NCI-H526 treated with DMSO at 0.1 percent for 48 hours (cell line): ENCODE measurements at regions not wholly inside any gene's neighbourhood (a gene's known extent, or its start where the extent isn't known, plus 50 kb on each side); places are given as distances from the start of the nearest gene placed in this dataset.
"Not testable (repeated sequence)": the region's sequence is repeated elsewhere in the genome, so short reads cannot be mapped to it uniquely, and the experiment has no call there.

ENCODE experiments used
- DNase-seq: peaks from one replicate; lab custom pipeline; 2025; lab: John Stamatoyannopoulos, UW

DNA sequence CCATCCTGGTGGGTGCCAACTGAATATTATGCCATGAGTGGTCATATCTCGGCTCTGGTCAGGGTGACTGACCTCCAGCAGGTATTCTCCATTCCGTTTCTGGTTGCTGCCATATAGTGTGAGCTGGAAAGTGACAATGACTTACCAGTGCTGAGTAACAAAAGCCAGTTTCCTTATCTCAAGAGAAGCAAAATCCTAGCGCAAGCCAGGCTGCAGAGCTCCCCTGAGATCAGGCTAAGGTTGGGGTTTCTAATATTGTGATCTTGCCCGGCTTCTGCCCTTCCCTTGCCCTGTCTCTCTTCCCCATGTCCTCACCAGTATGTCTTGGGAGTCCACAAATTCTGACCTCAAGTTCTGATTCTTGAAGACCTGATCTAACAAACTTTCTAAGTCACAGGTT, 271.3 kb upstream of the SPTLC3 start:
- no peak for DNase-seq

- no peak for DNase-seq
Measured at GRCh38 chr20:12737900-12738299, 270.9 kb upstream of the SPTLC3 start.

DNA sequence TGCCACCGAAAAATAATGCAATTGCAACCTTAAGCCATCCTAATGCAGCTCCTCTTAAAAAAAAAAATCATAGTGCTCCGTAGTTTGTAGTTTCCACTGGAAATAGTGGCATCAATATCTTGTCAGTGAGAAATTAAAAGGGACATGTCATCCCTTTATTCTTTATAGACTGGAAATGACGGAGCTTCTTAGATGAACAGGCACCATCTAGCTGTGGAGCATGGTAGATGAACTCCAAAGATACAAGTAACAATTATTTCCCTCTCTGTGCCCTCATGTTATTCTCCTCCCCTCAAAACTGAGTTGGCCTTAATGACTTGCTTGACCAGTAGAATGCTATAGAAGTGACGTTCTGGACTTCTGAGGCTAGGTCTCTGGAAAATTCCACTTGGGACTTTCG, 268.1 kb upstream of the SPTLC3 start:
- no peak for DNase-seq

- DNase-seq = no peak
Measured at GRCh38 chr20:12744037-12744436, 264.7 kb upstream of the SPTLC3 start.

DNA sequence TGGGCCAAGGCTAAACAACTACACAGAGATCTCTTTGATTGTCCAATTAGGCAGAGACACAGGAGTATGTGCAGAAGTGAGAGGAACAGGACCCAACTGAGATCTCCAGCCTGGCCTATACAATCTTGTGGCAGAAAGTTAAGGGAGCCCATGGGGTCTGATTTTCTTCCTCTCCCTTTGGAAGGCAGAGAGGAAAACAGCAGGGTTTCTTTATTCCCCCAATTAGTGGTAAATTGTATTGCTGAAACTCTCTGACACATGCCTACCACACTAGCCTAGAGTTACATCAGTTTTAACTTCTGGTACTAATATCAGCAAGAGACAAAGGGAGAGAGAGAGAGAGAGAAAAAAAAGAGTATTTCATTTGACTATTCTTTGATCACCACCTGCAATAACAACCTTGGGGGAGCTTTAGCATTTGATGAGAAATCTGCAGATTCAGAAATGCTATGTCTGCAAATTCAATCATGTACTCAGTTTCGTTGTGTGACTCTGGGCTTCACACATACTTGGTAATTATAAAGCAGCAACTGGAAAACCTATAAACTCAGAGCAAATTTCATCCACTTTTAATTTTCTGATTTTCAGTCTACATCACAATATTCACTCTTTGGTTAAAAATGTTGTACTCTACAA, 260.3 kb upstream of the SPTLC3 start:
- no peak for DNase-seq

DNA sequence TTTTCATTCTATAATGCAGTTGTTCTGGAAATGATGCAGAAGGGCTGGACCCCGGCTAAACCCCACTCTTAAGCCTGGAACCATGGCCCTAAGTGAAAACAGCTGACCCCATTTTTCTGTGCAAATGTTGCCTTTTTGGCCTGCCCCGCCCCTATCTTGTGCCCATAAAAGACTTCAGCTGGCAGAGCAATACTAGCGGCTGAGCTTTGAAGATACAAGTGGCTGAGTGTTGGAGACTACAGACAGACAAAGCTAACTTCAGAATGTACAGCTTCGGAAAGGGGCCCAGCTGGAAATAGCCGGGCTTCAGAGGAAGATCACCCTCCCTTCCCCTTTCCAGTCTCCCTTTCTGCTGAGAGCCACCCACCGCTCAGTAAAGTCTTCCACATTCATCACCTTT, 258.6 kb upstream of the SPTLC3 start:
- no peak for DNase-seq

GRCh38 chr20:12752900-12753693, 255.7 kb upstream of the SPTLC3 start:
- not testable (repeated sequence) for DNase-seq

DNA sequence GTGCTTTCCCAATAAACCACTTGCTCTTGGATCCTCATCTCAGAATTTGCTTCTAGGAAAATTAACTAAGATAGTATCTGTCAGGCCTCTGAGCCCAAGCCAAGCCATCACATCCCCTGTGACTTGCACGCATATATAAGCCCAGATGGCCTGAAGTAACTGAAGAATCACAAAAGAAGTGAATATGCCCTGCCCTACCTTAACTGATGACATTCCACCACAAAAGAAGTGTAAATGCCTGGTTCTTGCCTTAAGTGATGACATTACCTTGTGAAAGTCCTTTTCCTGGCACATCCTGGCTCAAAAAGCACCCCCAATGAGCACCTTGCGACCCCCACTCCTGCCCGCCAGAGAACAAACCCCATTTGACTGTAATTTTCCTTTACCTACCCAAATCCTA, 255.0 kb upstream of the SPTLC3 start:
- DNase-seq = not testable (repeated sequence)

DNA sequence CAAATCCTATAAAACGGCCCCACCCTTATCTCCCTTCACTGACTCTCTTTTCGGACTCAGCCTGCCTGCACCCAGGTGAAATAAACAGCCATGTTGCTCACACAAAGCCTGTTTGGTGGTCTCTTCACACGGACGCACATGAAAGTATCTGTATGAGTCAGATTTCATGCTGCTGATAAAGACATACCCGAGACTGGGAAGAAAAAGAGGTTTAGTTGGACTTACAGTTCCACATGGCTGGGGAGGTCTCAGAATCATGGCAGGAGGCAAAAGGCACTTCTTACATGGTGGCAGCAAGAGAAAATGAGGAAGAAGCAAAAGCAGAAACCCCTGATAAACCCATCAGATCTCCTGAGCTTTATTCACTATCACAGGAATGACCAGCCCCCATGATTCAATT, 249.3 kb upstream of the SPTLC3 start:
- not testable (repeated sequence) for DNase-seq

- peak; percentile 35 for DNase-seq
Measured at GRCh38 chr20:12762725-12763124, 246.0 kb upstream of the SPTLC3 start.

- no peak for DNase-seq
Measured at GRCh38 chr20:12763406-12763805, 245.4 kb upstream of the SPTLC3 start.

- DNase-seq = no peak
Measured at GRCh38 chr20:12764053-12764452, 244.7 kb upstream of the SPTLC3 start.

- DNase-seq = no peak
Measured at GRCh38 chr20:12764851-12765250, 243.9 kb upstream of the SPTLC3 start.

DNA sequence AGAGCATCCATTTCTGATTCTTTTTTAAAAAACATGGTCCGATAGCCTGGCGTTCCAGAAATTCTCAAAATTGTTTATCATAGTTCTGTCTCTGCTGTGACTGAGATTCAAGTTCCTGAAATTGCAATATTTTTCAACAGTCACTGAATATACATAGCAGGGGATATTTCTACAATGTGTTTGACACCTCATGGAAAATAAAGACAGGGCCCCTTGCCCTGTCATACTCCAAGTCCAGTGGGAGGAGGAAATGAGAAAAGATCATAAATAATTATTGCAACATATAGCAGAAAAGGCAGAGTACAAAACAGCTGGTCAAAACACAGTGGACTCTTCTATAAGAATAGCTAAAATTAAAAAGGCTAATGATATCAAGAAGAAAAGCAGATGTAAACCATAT, 234.8 kb upstream of the SPTLC3 start:
- DNase-seq = peak; percentile 81

- peak; percentile 78 for DNase-seq
Measured at GRCh38 chr20:12775041-12775440, 233.7 kb upstream of the SPTLC3 start.

GRCh38 chr20:12777016-12777415, 231.8 kb upstream of the SPTLC3 start:
- DNase-seq = peak; percentile 74

DNA sequence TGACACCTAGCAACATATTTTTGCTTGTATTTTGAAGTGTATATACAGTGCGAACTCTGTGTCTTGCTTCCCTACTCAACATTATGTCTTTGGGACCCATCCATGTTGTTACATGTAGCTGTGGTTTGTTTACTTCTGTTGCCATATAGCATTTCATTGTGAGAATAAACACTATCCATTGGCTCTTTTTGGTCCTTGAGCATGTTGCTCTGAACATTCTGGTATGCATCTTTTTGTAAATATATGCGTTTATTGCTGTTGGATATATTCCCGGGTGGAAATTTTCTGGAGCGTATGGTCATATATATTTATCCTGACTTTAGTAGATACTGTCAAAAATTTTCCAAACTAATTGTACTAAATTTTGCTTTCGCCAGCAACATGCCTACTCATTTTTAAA, 222.5 kb upstream of the SPTLC3 start:
- DNase-seq = no peak

GRCh38 chr20:12788632-12789299, 220.0 kb upstream of the SPTLC3 start:
- DNase-seq = no peak

- DNase-seq = no peak
Measured at GRCh38 chr20:12790859-12791258, 217.9 kb upstream of the SPTLC3 start.

- no peak for DNase-seq
Measured at GRCh38 chr20:12798286-12798685, 210.5 kb upstream of the SPTLC3 start.

GRCh38 chr20:12808006-12808567, 200.7 kb upstream of the SPTLC3 start:
- DNase-seq = no peak

GRCh38 chr20:12815231-12815768, 193.5 kb upstream of the SPTLC3 start:
- DNase-seq = no peak
